RWPE1 (cell line): ENCODE measurements at regions not wholly inside any gene's neighbourhood (a gene's known extent, or its start where the extent isn't known, plus 50 kb on each side); places are given as distances from the start of the nearest gene placed in this dataset.

Experiments
- CTCF ChIA-PET: fragments of 350-600 bp; sonication (Branson Sonifier 250); formaldehyde crosslinking; extraction: SDS; loops from one replicate; lab custom pipeline; 2021; lab: Yijun Ruan, JAX
- POLR2A ChIA-PET: fragments of 400-600 bp; formaldehyde crosslinking; extraction: SDS; loops from one replicate; lab custom pipeline; 2020; ENCODE audit warnings: antibody characterized with exemption; ENCODE audit not compliant: low non-redundant PET; lab: Yijun Ruan, JAX
- DNase-seq: peaks from one replicate; pipeline ENCODE4 v3.0.0; 2012; ENCODE audit warnings: low spot score
- H3K27ac ChIP-seq: fragments of 450-650 bp; 2 replicates; pipeline ENCODE4 v1.5.1; 2017
- CTCF ChIP-seq: fragments of 450-650 bp; conservative IDR thresholded peaks from 2 replicates; pipeline ENCODE4 v1.5.1; 2017; ENCODE audit warnings: low read depth, mild to moderate bottlenecking

GRCh38 chr3:87136066-87136596 lies 91.0 kb upstream of the CHMP2B start:
- no peak overlapping the region for H3K27ac ChIP-seq
- ChIA-PET CTCF (interaction anchor here (0.5 kb wide), 1 partner anchor 48 kb away, joined by 3 read pairs; no protein-coding TSS in a partner anchor), POLR2A (no interaction called here)
- DNase-seq: no peak
- no peak for TF ChIP-seq CTCF

GRCh38 chr3:87135412-87135811 lies 91.7 kb upstream of the CHMP2B start:
- no peak for TF ChIP-seq CTCF
- ChIA-PET POLR2A (no interaction called here), CTCF (interaction anchor here (0.5 to 0.6 kb wide), 3 partner anchors 32 to 143 kb away, joined by 3 to 5 read pairs (median 3); no protein-coding TSS in a partner anchor)
- no peak overlapping the region for H3K27ac ChIP-seq
- no peak for DNase-seq

- no peak overlapping the region for H3K27ac ChIP-seq
- ChIA-PET CTCF (no interaction called here), POLR2A (no interaction called here)
- TF ChIP-seq CTCF: no peak
- DNase-seq: no peak
Measured at GRCh38 chr3:87132801-87133200, 94.3 kb upstream of the CHMP2B start.

- CTCF ChIA-PET: interaction anchor here (0.6 to 0.7 kb wide), 2 partner anchors 18 to 877 kb away, joined by 3 read pairs; no protein-coding TSS in a partner anchor
- no peak for DNase-seq
- no peak overlapping the region for H3K27ac ChIP-seq
- TF ChIP-seq CTCF: no peak
- POLR2A ChIA-PET: no interaction called here
Measured at GRCh38 chr3:87128006-87128405, 99.1 kb upstream of the CHMP2B start.

- DNase-seq: no peak
- no peak for TF ChIP-seq CTCF
- ChIA-PET CTCF (interaction anchor here (0.7 kb wide), 1 partner anchor 878 kb away, joined by 3 read pairs; no protein-coding TSS in a partner anchor), POLR2A (no interaction called here)
- H3K27ac ChIP-seq: no peak overlapping the region
Measured at GRCh38 chr3:87127281-87127680, 99.8 kb upstream of the CHMP2B start.

- ChIA-PET POLR2A (no interaction called here), CTCF (no interaction called here)
Measured at GRCh38 chr3:87126321-87126720, 100.8 kb upstream of the CHMP2B start.

More at GRCh38 chr3:87126321-87126720, 100.8 kb upstream of the CHMP2B start:
- DNase-seq: no peak
- no peak overlapping the region for H3K27ac ChIP-seq
- no peak for TF ChIP-seq CTCF
